ENCODE measurements at regions not wholly inside any gene's neighbourhood (a gene's known extent, or its start where the extent isn't known, plus 50 kb on each side); places are given as distances from the start of the nearest gene placed in this dataset.
"Not testable (repeated sequence)": the region's sequence is repeated elsewhere in the genome, so short reads cannot be mapped to it uniquely, and the experiment has no call there.

GRCh38 chr12:60594035-60594711 lies 998.3 kb downstream of the SLC16A7 start:
- TF ChIP-seq EZH2 (IDR thresholded peaks at IDR 0.05; ENCODE audit: insufficient read depth, poor library complexity, severe bottlenecking) (no peak), EZH2phosphoT487 (IDR thresholded peaks at IDR 0.05; ENCODE audit: insufficient read depth, low read depth) (no peak)
- H4K20me1 ChIP-seq (ENCODE audit: insufficient read depth), result no peaks in the 10 kb centered on the region
- H3K4me2 ChIP-seq (ENCODE audit: unreplicated experiment), result no peak overlapping the region
- no peaks in the 10 kb centered on the region for H3K9me3 ChIP-seq (ENCODE audit: low read depth)
- no peak overlapping the region for H3K27ac ChIP-seq
- in situ Hi-C loops (cut with MboI), result no loop called here
- H3K79me2 ChIP-seq (ENCODE audit: insufficient read depth), result no peaks in the 10 kb centered on the region
- no peak overlapping the region for H3K4me3 ChIP-seq
- no peak overlapping the region for H3K9ac ChIP-seq
- no peaks in the 10 kb centered on the region for H3F3A ChIP-seq (ENCODE audit: insufficient read depth)
- DNase-seq, result no peak
- WGBS, 2 experiments (ENCODE audit: low coverage in 1 of 2, low lambda C conversion rate in 2 of 2, missing lambda C conversion rate in 2 of 2), result 42 to 49% methylated on average over 13 of the region's 13 CpGs
- H3K4me1 ChIP-seq (ENCODE audit: insufficient read depth), result no peaks in the 10 kb centered on the region
- H3K9me2 ChIP-seq (ENCODE audit: insufficient read depth), result no peaks in the 10 kb centered on the region
- H3K36me3 ChIP-seq (ENCODE audit: low read depth), result no peaks in the 10 kb centered on the region
- no peaks in the 10 kb centered on the region for H3K27me3 ChIP-seq (replicated peaks; ENCODE audit: insufficient read depth)
- no peak overlapping the region for H2AFZ ChIP-seq

- Histone ChIP-seq H3K27ac (no peak overlapping the region), H3K79me2 (ENCODE audit: insufficient read depth) (no peaks in the 10 kb centered on the region), H3K9me3 (ENCODE audit: low read depth) (no peaks in the 10 kb centered on the region), H3F3A (ENCODE audit: insufficient read depth) (no peaks in the 10 kb centered on the region), H2AFZ (no peak overlapping the region), H3K4me3 (no peak overlapping the region), H3K9me2 (ENCODE audit: insufficient read depth) (no peaks in the 10 kb centered on the region), H3K27me3 (replicated peaks; ENCODE audit: insufficient read depth) (no peaks in the 10 kb centered on the region), H4K20me1 (ENCODE audit: insufficient read depth) (no peaks in the 10 kb centered on the region), H3K4me1 (ENCODE audit: insufficient read depth) (no peaks in the 10 kb centered on the region), H3K36me3 (ENCODE audit: low read depth) (no peaks in the 10 kb centered on the region), H3K9ac (no peak overlapping the region), H3K4me2 (ENCODE audit: unreplicated experiment) (no peak overlapping the region)
- DNase-seq, result no peak
- TF ChIP-seq EZH2phosphoT487 (IDR thresholded peaks at IDR 0.05; ENCODE audit: insufficient read depth, low read depth) (no peak), EZH2 (IDR thresholded peaks at IDR 0.05; ENCODE audit: insufficient read depth, poor library complexity, severe bottlenecking) (no peak)
- in situ Hi-C loops (cut with MboI), result no loop called here
- WGBS, 2 experiments (ENCODE audit: low coverage in 1 of 2, low lambda C conversion rate in 2 of 2, missing lambda C conversion rate in 2 of 2), result 5 to 7% methylated on average over 1 of the region's 1 CpG
Observed at GRCh38 chr12:60602601-60603000, 1006.8 kb downstream of the SLC16A7 start.

GRCh38 chr12:60603475-60603874 lies 1007.6 kb downstream of the SLC16A7 start:
- H4K20me1 ChIP-seq (ENCODE audit: insufficient read depth); H3K9me3 ChIP-seq (ENCODE audit: low read depth); H3K4me3 ChIP-seq; H3K9me2 ChIP-seq (ENCODE audit: insufficient read depth); H3F3A ChIP-seq (ENCODE audit: insufficient read depth); H3K4me1 ChIP-seq (ENCODE audit: insufficient read depth); H3K27me3 ChIP-seq (replicated peaks; ENCODE audit: insufficient read depth); DNase-seq; in situ Hi-C loops (cut with MboI); H2AFZ ChIP-seq; H3K36me3 ChIP-seq (ENCODE audit: low read depth); H3K79me2 ChIP-seq (ENCODE audit: insufficient read depth); H3K27ac ChIP-seq; H3K4me2 ChIP-seq (ENCODE audit: unreplicated experiment); H3K9ac ChIP-seq: not testable (repeated sequence)
- 13% methylated on average over 5 of the region's 5 CpGs for WGBS, 2 experiments (ENCODE audit: low coverage in 1 of 2, low lambda C conversion rate in 2 of 2, missing lambda C conversion rate in 2 of 2)

GRCh38 chr12:60616400-60616799 lies 1020.6 kb downstream of the SLC16A7 start:
- H3K9me3 ChIP-seq (ENCODE audit: low read depth), result no peaks in the 10 kb centered on the region
- H3K27ac ChIP-seq, result no peak overlapping the region
- no peak overlapping the region for H2AFZ ChIP-seq

GRCh38 chr12:60630796-60631195 lies 1035.0 kb downstream of the SLC16A7 start:
- no peaks in the 10 kb centered on the region for H3K27me3 ChIP-seq (replicated peaks; ENCODE audit: insufficient read depth)
- no peak overlapping the region for H3K4me3 ChIP-seq
- in situ Hi-C loops (cut with MboI), result no loop called here
- no peak overlapping the region for H3K4me2 ChIP-seq (ENCODE audit: unreplicated experiment)
- H4K20me1 ChIP-seq (ENCODE audit: insufficient read depth), result no peaks in the 10 kb centered on the region
- H3K4me1 ChIP-seq (ENCODE audit: insufficient read depth), result no peaks in the 10 kb centered on the region
- H3K36me3 ChIP-seq (ENCODE audit: low read depth), result no peaks in the 10 kb centered on the region
- DNase-seq, result no peak
- no peak overlapping the region for H3K27ac ChIP-seq
- no peak for TF ChIP-seq EZH2 (IDR thresholded peaks at IDR 0.05; ENCODE audit: insufficient read depth, poor library complexity, severe bottlenecking)
- no peak for TF ChIP-seq EZH2phosphoT487 (IDR thresholded peaks at IDR 0.05; ENCODE audit: insufficient read depth, low read depth)
- no peaks in the 10 kb centered on the region for H3K9me3 ChIP-seq (ENCODE audit: low read depth)
- 0% methylated on average over 1 of the region's 1 CpG for WGBS, 2 experiments (ENCODE audit: low coverage in 1 of 2, low lambda C conversion rate in 2 of 2, missing lambda C conversion rate in 2 of 2)
- H3K79me2 ChIP-seq (ENCODE audit: insufficient read depth), result no peaks in the 10 kb centered on the region
- no peaks in the 10 kb centered on the region for H3K9me2 ChIP-seq (ENCODE audit: insufficient read depth)
- H3F3A ChIP-seq (ENCODE audit: insufficient read depth), result no peaks in the 10 kb centered on the region
- H3K9ac ChIP-seq, result no peak overlapping the region
- no peak overlapping the region for H2AFZ ChIP-seq

More at GRCh38 chr12:60616400-60616799, 1020.6 kb downstream of the SLC16A7 start:
- Histone ChIP-seq H3K36me3 (ENCODE audit: low read depth) (no peaks in the 10 kb centered on the region), H4K20me1 (ENCODE audit: insufficient read depth) (no peaks in the 10 kb centered on the region), H3K4me3 (no peak overlapping the region), H3K9me2 (ENCODE audit: insufficient read depth) (no peaks in the 10 kb centered on the region), H3K27me3 (replicated peaks; ENCODE audit: insufficient read depth) (no peaks in the 10 kb centered on the region), H3K9ac (no peak overlapping the region), H3F3A (ENCODE audit: insufficient read depth) (no peaks in the 10 kb centered on the region), H3K79me2 (ENCODE audit: insufficient read depth) (no peaks in the 10 kb centered on the region), H3K4me1 (ENCODE audit: insufficient read depth) (no peaks in the 10 kb centered on the region), H3K4me2 (ENCODE audit: unreplicated experiment) (no peak overlapping the region)
- no peak for DNase-seq
- TF ChIP-seq EZH2phosphoT487 (IDR thresholded peaks at IDR 0.05; ENCODE audit: insufficient read depth, low read depth) (no peak), EZH2 (IDR thresholded peaks at IDR 0.05; ENCODE audit: insufficient read depth, poor library complexity, severe bottlenecking) (no peak)
- in situ Hi-C loops (cut with MboI), result no loop called here
